Suppressor macrophage (primary cell): ENCODE measurements at regions not wholly inside any gene's neighbourhood (a gene's known extent, or its start where the extent isn't known, plus 50 kb on each side); places are given as distances from the start of the nearest gene placed in this dataset.

Experiments
- DNase-seq, 4 experiments: peaks; one replicate each; pipeline ENCODE4 v3.0.0-alpha.2; 2020 to 2022

DNA sequence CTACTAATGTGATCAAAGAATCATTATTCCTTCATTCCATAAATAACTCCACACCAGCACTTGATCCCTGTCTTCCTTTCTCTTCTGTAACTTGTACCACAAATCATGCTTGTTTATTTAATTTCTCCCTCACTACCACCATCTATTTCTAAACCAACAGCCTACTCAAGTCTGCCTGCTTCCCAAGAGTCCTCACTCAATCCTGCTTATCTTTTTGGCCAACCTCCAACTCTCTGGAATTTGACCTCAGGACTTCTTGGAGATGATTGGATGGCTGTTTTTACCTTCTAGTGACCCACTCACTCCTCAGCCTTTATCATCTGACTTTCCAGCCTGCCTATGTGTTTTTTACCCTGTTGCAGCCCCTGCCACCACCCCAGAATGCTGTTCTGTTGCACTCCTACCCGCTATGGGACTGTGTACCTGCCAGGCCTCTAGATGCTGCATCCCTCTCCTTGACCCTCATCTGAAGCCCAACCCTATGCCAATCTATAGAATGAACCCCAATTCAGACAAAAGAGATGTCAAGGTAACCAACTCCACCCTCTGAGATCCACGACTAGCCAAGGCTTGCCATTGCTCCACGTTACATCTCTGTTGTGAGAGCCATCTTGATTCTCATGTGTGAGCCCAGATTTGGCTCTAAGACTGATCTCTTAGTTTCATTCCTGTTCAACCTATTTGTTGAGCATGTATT lies 150.2 kb upstream of the PLEKHG7 start:
- no peak for DNase-seq

DNA sequence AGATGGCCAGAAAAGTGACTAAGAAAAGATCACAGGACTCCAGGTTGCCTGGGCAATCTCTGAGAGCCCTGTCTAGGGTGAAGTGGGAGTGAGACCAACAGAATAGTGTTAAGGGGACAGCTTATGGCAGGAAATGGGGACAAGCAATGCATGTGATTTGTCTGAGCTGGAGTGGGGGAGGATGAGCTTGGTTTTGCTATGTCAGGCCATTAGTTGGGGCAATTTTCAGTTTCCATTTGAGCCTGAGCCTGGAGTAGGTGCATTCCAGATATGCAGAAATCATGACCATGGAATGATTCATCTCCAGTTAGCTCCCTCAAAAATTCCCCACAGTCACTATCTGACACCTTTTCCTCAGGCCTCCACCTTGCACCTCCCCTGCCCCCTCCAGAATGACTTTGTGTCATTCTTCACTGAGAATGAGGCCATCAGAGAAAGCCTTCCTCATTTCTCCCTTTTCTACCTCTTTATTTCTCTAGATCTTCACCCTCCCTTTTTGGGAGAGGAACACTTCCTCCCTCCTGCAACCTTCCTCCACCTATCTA lies 150.9 kb upstream of the PLEKHG7 start:
- peak; percentile 34 to 71 (median 58) for DNase-seq

DNA sequence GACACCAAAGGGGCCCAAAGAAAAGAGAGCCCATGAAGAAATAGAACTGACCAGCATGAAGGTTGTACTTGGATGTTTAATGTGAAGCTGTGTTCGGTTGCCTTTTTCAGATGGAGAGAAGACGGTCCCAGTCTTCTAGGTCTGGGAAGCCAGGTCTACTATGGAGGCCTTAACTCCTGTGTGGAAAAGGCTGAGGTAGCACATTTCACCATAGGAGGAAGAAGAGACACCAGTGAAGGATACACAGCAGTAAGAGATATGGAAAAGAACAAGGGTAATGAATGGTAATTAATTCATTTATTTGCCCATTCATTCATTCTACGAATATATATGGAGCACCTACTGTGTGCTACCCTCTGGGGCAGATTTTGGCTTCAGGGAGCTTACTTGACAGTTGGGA lies 151.6 kb upstream of the PLEKHG7 start:
- no peak for DNase-seq

DNA sequence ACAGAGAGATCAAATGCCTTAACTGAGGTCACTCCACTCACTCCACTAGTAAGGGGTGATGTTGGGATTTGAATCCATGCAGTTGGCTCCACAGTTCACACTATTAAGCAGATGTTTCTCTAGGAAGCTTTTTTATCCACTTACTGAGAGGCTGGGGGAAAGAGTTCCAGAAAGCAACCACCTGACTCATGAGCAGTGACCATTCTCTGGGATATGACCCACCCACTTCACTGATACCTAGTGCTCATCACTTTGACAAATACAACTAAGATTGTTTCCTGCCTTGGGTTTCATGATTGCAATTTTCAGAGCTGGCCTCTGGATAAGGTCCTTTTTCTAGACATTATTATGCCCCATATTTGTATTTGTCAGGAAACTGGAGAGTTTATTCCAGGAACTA lies 152.1 kb upstream of the PLEKHG7 start:
- no peak for DNase-seq

DNA sequence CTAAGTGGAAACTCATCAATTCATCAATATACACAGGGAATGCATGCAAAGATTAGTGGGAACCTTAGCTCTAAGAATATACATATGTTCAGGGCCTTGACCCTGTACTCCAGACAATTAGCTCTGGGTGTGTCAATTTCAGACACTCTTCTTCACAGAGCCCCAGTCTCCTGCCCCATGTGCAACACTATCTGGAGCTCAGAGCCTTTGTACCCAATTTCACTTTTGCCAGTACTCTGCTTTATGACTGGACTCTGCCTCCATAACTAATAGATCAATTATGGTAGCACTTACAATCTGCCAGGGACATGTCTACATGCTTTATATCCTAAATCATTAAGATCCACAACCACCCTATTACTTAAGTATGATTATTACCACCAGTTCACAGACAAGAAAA lies 152.5 kb upstream of the PLEKHG7 start:
- DNase-seq, result no peak

DNA sequence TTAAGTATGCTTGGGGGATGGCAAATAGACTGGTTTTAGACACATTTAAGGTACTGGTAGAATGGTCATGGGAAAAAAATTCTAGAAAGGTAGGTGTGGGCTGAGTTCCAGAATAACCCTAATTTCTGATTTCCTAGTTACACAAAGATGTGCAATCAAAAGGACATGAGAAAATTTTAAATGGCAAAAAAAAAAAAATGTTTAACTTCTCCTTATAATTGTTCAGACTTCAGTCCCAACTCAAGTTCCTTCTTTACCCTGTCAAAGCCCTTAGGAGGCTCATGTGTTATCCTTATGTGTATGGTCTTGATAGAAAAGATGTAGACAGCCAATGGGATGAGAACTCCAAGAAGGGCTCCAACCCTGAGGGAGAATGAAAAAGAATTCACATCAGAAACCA lies 153.3 kb upstream of the PLEKHG7 start:
- peak in 2 of 4 experiments; percentile 72 to 76 for DNase-seq

DNA sequence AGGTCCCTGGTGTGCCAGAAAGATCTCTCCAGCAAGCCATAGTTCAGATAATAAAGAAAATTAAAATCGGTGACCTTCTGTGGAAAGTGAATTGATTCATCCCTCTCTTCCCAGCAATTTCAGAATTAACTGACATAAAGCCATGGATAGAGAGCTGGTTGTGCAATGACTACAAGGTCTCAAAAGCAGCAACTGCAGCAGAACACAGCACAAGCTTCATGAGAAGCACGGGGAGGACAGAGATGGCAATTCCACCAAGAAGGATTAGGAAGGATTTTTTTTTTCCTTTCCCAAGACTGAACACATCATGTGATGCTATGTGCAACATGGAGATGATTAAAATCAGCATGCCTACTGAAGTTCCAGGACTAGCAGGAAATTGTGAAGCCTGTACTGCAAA lies 154.9 kb upstream of the PLEKHG7 start:
- DNase-seq, result peak in 2 of 4 experiments; percentile 44 to 49

DNA sequence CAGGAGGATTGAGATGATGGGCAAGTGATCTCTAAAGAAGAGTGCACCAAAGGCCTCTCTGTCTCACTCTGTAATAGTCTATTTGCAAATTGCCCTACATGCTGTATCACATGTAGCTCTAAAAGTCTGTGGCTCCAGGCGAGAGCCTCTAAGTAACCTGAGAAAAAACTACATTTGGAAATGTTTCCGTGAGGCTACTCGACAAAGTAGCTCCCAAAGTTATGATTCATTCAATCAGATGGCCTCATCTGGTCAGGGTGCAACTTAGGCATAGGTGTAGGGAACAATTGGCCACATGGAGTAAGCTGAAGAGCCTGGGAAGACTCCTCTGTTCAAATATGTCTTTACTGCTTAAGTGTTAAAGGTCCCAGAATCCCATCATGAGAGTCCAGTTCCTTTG lies 155.4 kb upstream of the PLEKHG7 start:
- no peak for DNase-seq

DNA sequence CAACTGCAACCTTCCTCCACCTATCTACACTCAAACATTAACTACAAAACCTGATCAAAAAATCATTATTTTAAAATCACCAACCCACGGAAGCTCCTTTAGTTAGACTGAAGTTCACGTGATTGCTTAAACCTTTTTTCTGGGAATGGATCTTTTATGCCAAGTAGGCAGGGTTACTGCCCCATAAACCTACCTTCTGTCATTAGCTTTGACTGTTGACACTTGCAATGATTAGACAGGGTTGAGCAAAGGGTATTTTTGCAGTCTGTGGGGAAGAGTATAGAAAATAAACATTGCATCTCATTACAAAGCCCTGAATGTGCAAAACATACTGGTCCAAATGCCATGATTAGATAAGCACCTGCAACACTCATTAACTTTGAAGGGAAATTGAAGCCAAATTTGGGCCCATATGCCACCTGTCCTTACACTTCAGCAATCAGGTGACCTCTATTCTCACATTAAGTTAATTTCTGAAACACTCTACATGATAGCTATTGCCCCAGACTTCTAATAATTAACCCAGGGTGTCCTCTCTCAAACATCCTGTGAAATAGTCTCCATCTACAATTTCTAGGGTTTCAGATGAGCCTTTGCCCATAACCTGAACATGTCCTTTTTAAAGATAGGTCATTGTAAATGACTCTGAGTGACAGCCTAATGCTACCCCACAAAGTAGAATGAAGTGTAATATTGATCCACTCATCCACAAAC lies 156.0 kb upstream of the PLEKHG7 start:
- no peak for DNase-seq

DNA sequence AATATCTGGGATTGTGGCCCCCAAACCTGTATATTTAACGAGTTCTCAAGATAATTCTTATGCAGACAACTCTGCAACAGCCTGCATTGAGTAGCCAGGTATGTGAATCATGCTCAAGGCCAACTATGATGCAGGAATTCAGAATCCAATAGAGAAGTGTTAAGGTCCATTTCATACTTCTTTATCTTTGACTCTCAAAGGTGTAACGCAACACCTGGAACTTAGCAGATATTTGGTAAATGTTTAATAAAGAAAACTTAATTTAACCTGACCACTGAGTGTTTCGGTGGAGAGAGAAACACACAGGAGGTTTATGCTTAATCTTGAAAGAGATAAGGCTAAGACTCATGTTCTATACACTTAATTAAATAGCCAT lies 156.5 kb upstream of the PLEKHG7 start:
- no peak for DNase-seq

DNA sequence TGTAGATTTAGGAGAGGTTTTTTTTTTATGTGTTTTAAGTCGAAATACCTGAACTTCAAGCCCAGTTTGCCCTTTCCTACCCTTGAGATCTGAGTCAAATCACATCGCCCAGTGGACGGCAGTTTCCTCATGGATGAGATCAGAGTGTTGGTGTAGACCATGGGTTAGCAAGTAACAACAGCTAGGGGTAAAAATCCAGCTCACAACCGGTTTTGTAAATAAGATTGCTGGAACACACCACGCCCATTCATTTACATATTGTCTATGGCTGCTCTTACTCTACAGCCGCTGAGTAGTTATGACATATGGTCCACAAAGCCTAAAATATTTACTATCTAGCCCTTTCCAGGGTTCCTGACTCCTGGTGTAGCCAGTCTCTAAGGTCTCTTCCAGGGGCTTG lies 158.5 kb upstream of the PLEKHG7 start:
- DNase-seq, result no peak

DNA sequence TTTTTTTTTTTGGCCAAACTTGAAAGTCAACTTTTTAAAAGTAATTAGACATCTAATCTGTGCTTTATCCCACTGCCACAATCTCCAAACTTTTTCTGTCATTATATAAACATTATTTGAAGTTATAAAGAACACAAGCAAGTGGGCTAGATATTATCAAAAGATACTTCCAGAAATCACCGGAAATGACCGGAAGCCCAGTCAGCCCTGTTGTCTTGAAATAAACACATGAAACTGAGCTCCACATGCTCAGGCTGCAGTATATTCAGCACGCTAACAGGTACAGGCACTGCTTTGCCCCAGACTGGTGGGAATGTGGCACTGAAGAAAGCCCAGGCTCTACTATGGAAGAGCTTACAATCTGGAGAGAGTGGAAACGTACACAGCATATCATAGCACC lies 158.9 kb upstream of the PLEKHG7 start:
- peak in 1 of 4 experiments; percentile 33 for DNase-seq

DNA sequence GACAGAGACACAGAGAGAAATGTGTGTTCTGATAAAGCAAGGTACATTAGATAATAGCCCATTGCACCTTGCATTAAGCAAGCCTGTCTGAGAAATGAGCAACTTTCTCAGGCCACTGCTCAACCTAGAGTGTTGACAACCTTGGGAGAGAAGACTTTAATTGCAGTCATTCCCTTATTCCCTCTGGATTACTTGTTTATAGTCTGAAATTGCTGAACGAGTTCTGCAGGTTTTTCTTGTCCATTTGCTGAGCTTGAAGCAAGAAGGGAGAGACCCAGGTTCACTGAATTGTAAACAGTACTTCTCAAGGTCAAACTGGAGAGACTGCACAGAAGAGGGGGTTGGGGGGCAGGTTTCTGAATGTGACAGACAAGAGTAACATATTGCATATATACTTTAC lies 159.4 kb upstream of the PLEKHG7 start:
- DNase-seq, result no peak

DNA sequence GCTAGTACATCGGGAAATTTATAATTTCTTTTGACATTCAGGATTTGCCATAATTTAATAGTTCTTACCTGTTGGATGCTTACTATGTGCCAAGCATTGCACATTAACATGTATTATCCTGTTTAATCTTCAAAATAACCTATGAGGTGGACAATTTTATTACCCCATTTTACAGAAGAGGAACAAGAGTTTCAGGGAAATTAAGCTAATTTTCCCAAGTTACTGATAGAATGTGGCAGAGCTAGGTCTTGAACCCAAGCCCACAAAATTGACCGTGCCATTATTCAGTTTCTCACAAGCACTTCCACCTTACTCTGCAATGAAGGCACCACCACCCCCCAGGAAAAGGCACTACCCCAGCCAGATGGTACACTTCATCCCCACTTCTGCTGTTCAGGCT lies 161.1 kb upstream of the PLEKHG7 start:
- DNase-seq, result no peak

DNA sequence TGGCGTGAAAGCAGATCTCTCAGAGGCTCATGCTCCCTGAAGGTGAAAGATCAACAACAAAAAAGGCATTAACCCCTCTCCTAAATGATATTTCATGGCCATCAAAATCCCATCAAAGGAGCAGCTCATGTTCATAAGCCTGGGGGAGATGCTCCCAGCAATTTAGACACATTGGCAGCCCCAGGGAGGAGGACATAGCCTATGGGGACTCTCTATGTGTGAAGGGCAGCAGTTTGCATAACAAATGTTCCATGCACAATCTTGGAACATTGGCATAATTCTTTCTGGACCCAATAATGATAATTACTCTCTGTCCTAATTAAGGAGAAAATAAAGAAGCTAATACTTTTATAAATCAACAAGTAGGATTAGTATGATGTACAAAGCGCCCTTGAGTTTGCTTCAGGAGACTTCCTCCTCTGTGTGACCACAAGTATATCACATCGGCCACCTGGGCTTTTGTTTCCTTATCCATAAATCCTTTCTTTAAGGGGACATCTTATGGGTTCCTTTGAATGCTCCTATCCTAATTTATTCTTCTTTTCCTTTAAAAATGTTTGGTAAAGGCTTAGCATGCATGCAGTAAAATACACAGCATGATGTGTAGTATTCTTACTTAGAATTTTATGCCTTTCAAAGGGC lies 161.9 kb upstream of the PLEKHG7 start:
- DNase-seq, result no peak

DNA sequence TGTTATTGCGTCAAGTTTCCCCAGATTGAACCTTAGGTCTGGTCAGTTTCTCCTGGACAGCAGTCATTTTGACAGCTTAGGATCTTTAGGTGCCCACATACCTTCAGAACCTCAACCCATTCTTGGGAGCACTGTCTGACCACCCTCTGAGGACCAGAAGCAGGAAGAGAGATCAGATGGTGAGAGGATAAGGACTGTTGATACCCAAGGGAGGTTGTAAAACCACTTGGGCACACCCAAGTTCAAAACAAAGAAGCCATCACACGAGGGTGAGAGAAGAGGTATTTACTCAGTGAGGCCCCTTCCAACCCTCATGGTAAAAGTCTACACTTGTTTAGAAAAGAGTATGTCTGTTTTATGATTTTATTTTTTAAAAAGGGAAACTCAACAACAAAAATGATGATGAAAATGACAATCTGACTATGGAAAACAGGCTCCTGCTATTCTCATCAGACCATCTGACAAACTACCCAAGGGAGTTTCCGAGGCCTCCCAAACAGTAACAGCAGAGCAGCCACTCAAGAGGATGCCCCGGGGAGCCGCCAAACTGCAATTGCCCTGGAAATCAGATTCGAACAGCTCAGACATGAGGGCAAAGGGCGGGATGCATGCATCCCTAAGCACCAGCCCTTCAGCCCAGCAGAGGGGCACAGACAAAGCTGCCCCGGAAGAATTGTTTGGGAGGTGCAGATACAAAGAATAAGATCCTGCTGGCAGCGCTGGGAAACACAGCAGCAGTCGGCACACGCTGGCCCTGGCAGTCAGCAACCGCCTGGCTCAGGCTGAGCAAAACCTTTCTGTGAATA lies 162.6 kb upstream of the PLEKHG7 start:
- peak in 3 of 4 experiments; percentile 36 to 41 (median 38) for DNase-seq

DNA sequence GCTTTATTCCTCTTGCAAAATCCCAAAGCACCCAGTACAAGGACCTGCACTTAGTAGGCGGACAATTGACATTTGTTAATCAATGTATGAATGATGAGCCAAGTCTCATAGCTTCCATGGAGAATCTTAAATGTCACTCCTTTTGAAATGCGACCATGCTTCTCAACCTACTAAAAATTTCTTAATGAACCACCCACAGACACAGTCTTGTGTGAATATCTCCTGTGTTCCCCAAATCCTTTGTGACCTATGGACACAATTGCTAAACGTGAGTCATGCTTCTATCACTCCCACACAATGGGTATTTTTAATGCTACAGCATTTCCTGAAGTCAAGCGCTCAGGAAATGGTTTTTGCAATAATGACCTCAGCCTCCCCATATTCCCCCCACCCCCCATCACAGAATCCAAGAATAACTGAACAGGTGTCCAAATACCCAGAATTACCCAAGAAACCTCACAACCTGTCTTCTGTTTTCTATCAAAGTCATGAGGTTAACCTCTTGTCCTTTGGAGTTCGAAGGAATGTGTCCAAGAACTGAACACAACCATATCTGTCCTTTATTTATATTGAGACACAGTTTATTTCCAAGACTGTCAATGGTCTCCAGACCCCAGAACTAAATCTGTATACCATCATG lies 163.6 kb upstream of the PLEKHG7 start:
- DNase-seq, result peak; percentile 74 to 97 (median 84)

DNA sequence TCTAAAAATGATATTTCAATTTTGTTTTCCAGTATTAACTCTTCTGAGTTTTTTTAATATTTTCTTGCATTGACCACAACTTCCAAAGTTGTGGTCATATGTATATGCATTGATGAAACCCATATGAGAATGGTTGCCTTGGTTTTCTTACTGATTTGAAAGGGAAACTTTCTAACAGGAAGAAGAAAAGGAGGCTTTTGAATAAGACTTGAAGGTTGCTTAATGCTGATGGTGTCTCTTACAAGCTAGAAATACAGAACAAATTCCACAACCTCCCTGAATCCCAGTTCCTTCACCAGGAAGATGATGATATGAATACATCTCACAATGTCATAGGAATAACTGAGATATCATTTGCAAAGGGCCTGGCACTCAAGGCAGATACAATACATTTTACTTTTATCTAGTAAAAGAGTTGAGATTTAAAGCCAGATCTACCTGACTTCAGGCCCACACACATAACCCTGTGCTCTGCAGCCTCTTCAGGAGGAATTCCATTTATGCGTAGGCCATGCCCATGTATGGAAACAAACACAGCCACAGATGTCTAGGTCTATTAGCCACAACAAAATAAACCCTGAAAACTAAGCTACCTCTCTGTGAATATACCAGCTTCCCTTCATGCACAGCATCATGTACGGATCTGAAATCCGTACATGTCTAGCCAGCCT lies 165.4 kb upstream of the PLEKHG7 start:
- DNase-seq, result peak in 3 of 4 experiments; percentile 32 to 59 (median 57)

DNA sequence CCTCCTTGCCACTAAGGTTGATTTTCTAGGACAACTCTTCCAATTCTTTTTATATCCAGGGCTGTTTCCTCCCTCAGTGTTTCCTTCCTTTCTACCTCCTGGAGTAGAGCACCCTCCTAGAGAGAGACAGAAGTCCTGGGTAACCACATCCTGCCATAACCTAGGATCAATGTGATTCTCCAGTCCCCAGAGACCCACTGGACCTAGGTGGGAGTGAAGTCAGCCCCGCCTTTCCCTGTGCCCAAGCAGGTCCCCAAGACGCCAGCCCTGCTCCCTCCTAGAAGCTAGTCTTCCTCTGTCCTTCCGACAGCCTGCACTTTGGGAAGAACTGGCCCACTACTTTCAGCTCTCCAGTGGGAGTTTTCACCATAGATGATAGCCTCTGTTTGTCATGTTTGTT lies 166.8 kb upstream of the PLEKHG7 start:
- no peak for DNase-seq

DNA sequence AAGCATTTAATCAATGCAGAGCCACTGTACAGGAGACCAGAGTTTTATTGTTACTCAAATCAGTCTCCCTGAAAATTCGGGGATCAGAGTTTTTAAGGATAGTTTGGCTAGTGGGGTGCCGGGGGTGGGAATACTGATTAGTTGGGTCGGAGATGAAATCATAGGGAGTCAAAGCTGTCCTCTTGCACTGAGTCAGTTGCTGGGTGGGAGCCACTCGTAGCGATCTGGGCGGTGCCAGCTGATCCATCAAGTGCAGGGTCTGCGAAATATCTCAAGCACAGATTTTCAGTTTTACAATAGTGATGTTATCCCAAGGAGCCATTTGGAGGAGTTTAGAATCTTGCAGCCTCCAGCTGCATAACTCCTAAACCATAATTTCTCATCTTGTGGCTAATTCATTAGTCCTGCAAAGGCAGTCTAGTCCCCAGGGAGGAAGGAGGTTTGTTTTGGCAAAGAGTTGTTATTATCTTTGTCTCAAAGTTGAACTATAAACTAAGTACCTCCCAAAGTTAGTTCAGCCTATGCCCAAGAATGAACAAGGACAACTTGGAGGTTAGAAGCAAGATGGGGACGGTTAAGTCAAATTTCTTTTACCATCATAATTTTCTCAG lies 169.4 kb upstream of the PLEKHG7 start:
- no peak for DNase-seq

DNA sequence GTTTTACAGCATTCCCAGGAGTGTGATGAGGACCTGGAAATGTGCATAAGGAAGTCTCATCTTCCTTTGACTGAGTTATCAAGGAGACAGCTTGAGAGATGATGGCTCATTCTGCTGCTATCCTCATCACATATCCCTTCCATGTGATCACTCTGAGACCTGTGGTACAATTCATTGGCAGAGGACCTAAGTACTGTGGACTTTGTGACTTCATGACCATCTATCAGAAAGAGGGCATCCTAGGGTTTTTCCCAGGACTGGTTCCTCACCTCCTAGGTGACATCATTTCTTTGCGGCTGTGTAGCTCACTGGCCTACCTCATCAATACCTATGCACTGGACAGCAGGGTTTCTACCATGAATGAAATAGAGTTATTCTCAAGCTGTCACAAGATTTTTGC lies 172.1 kb upstream of the PLEKHG7 start:
- no peak for DNase-seq
